G401.6 (cell line): ENCODE measurements at regions not wholly inside any gene's neighbourhood (a gene's known extent, or its start where the extent isn't known, plus 50 kb on each side); places are given as distances from the start of the nearest gene placed in this dataset.
"Not testable (repeated sequence)": the region's sequence is repeated elsewhere in the genome, so short reads cannot be mapped to it uniquely, and the experiment has no call there.

Experiments
- FAIRE-seq: peaks from 2 replicates; lab custom pipeline; 2012; peaks lifted over from hg19 to GRCh38; lab: Jason Lieb, UNC

DNA sequence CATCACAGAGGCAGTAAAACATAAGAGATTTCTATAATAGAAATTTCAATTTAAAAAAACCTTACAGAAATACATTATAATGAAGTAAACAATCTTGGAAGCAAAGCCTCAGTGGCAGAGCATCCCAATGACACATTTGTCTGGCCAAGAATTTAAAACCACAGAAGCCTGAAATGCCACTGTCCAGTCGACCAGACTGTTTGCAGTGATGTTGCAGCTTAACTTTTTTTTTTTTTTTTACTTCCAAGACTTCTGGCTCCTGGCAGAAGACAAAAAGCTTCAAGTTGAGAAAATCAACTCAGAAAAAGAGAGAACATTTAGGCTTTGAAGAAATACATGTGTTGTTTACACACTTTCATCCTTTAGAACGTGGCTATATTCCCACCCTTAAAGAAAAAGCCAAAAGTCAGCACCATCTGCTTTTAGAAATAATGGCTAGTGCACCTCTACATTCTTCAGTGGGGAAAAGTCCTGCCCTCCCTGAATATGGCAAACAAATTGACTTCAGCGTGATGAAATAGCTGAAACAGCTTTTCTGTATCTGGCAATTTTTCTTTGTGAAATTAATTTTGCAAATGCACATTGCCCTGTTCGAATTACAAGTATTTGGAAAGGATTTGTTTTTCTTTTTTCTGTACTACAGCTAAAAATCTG, 205.5 kb upstream of the MON1B start:
- FAIRE-seq: no peak

DNA sequence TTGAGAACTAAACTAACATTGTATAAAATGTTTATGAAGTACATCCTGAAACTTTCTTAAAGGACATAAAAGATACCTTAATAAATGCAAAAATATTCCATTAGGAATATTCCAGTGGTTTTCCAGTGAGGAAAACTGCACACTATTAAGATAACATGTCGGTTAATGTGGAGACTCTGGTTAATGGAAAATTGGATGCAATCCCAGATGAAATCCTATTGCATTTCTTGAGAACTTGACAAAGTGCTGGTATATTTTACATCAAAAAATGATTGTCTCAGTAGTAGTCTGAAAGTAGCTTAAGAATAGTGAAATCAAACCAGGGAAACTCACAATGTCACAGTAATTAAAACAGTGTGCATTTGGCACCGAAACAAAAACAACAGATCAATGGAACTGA, 202.5 kb upstream of the MON1B start:
- no peak for FAIRE-seq

DNA sequence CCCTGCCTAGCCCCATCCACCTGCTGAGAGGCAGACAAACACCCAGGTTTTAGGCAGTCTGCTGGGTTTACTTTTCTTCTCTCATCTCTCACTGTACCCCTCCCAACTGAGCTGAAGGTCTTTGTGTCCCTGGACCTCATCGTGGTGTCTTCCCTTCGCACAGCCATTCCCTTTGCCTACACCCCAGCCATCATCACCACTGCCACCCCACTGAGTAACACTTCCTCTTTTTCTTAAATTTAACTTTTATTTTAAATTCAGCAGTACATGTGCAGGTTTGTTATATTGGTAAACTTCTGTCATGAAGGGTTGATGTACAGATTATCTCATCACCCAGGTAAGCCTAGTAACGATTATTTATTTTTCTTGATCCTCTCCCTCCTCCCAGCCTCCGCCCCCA, 188.3 kb upstream of the MON1B start:
- FAIRE-seq: no peak

GRCh38 chr16:77009453-77009852, 181.5 kb upstream of the MON1B start:
- no peak for FAIRE-seq

DNA sequence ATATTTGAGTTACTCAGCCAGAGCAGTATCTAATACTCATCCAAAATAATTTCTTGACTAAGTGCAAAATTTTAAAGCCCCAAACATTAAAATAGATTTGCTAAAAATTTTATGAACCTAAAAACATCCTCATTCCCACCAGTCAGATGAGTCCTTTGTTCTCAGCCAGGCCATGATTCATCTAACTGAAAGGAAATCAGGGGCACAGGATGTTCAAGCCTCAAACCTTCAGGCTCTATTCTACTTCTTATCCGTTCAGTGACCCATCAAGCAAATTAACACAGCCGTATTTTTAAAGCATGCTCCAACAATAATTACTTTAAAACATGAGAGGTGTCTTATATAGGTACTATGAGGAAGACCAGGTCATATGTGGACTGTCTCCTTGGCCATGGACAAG, 176.5 kb upstream of the MON1B start:
- no peak for FAIRE-seq

DNA sequence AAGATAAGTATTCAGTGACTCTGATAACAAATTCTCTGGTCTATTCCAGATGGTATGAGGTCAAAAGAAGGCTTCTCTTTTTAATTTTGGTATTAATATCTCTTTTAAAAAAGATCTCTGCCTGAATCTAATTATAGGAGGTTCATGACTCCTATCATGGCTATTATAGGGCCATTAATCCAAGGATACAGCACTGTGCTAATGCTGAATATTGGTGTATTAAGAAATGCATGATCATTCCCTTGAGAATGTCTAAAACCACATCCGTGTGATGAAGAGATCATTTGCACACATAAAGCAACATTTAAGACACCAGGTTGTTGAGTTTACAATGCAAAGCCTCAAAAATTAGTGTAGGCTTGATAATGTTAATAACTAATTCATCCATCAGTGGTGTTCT, 160.4 kb upstream of the MON1B start:
- no peak for FAIRE-seq

DNA sequence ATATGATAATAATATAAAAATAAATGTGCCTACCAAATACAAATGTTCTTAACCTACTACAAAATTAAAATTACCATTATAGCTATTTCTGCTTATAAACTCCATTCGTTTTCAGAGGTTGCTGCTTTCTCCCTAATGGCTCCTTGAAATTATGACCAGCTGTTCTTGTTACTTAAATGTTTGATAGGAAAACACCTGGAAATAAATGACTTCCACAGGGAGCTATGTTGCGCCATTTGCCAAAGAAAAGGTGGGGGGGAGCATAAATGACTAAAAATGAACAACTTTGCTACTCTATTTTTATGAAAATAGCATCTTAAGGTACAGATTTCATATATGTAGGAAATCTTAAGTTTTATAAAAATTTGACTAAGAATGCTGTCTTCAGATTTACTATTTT, 157.5 kb upstream of the MON1B start:
- no peak for FAIRE-seq

DNA sequence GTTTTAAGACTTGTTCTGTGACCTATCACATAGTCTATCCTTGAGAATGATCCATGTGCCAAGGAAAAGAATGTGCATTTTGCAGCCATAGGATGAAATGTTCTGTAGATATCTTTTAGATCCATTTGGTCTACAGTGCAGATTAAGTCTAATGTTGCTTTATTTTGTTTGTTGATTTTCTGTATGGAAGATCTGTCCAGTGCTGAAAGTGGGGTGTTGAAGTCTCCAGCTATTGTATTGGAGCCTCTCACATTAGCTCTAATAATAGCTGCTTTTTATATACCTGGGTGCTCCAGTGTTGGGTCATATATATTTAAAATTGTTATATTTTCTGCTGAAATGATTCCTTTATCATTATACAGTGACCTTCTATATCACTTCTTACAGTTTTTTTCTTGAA, 155.6 kb upstream of the MON1B start:
- no peak for FAIRE-seq

DNA sequence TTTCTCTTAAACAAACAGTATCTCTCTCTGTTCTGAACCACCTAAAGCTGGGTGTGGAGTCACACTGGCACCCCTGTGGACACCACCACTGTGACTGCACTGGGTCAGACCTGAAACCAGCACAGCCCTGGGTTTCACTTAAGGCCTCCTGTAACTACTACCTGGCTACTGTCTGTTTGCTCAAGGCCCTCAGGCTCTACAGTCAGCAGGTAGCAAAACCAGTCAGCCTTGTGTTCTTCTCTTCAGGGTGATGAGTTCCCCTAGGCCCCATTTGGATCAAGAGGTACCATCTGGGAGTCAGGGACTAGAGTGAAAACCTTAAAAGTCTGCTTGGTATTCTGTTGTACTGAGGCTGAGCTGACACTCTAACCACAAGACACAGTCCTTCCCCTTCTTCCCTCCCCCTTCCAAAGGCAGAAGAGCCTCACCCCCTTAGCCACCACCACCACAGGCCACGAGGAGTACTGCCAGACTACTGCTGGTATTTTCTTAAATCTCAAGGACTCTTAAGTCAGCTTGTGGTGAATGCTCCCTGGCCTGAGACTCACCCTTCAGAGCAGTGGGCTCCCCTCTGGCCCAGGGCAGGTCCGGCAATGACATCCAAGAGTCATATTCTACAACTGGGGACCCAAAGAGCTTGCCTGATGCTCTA, 153.2 kb upstream of the MON1B start:
- no peak for FAIRE-seq

GRCh38 chr16:77041468-77041867, 149.5 kb upstream of the MON1B start:
- FAIRE-seq: no peak

- FAIRE-seq: no peak
Observed at GRCh38 chr16:77043076-77043475, 147.9 kb upstream of the MON1B start.

DNA sequence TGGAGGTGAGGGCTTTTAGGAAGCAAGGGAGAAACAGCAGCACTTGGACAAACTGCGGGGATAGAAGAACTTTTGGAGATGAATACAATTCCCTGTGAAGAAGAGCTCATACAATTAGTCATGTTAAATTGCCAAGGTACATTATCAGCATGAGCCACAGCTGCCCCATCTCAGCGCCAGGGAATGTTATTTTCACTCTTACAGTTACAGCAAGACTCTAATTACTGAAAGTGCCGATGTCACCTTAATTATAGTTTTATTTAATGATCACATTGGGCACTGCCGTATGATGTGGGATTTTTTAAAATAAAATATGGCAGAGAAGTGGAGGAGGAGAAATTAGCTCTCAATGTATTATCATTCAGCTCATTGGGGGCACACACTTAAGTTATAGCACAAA, 144.8 kb upstream of the MON1B start:
- no peak for FAIRE-seq

GRCh38 chr16:77048085-77048484, 142.9 kb upstream of the MON1B start:
- no peak for FAIRE-seq

DNA sequence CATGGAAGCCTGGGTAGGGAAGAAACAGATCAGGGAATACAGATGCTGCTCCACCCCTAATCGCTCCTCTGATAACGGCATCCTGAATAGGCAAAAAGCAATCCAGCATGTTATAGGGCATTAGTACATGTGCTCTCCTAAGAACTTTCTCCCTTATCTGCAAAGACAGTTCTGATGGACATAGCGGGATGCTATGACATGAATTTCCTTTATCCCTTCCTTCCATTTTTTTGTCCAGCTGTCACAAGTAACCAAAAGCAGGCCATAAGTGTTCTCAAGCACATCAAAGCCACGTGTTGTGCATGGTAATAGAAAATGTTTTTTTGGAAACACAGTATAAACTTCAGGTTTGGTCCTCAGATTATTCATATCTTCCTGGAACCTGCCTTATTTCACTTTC, 141.4 kb upstream of the MON1B start:
- FAIRE-seq: no peak

DNA sequence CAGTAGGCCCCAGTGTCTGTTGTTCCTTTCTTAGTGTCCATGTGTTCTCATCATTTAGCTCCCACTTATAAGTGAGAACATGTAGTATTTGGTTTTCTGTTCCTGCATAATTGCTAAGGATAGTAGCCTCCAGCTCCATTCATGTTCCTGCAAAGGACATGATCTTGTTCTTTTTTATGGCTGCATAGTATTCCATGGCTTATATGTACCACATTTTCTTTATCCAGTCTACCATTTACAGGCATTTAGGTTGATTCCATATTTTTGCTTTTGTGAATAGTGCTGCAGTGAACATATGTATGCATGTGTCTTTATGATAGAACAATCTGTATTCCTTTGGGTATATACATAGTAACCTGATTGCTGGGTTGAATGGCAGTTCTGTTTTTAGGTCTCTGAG, 134.4 kb upstream of the MON1B start:
- FAIRE-seq: not testable (repeated sequence)

DNA sequence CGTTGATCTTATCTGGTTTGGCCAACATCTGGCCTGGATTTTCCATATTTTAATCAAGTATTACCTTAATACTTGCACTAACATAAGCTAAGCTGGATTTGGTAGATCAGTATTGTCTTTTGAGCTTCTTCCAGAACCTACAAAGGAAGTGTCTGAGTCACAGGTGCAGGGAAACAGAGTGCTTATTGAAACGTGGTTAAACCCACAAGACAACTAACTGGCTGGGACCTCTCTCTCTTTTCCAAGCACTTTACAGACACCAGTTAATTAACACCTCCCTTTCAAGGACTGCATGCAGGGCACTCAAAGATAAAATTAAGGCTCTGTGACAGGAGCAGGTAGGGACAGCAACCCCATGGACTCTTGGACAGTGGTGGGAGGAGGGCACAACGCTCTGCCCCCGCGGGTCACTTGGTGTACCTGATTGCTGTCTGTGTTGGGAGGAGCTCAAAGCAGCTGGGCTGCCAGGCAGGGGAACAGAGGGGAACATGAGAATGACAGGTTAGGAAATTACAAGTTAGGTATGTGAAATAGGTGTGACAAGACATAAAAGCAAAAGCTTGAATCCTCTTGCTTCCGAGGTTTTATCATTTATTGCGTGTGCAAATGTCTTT, 133.7 kb upstream of the MON1B start:
- FAIRE-seq: no peak

GRCh38 chr16:77059446-77059845, 131.5 kb upstream of the MON1B start:
- FAIRE-seq: no peak

DNA sequence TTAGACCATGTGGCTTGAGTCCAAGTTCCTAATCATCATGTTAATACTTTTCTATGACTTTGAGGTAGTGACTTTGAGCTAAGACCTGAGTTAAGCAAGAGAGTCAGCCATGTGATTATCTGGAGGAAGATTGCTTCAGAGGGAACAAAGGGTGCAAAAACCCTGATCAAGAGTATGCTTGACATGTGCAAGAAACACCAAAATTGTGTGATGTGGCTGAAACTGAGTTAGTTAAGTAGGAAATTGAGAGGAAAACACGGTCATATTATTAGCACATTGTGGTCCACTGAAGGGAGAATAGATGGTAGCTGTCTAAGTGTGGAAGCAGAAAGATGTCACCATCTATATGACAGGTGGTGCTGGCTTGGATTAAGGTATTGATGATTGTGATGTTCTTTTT, 130.4 kb upstream of the MON1B start:
- FAIRE-seq: no peak

- FAIRE-seq: no peak
Observed at GRCh38 chr16:77062878-77063675, 127.9 kb upstream of the MON1B start.

GRCh38 chr16:77063676-77064016, 127.3 kb upstream of the MON1B start:
- FAIRE-seq: no peak

GRCh38 chr16:77064037-77064436, 127.0 kb upstream of the MON1B start:
- FAIRE-seq: no peak

DNA sequence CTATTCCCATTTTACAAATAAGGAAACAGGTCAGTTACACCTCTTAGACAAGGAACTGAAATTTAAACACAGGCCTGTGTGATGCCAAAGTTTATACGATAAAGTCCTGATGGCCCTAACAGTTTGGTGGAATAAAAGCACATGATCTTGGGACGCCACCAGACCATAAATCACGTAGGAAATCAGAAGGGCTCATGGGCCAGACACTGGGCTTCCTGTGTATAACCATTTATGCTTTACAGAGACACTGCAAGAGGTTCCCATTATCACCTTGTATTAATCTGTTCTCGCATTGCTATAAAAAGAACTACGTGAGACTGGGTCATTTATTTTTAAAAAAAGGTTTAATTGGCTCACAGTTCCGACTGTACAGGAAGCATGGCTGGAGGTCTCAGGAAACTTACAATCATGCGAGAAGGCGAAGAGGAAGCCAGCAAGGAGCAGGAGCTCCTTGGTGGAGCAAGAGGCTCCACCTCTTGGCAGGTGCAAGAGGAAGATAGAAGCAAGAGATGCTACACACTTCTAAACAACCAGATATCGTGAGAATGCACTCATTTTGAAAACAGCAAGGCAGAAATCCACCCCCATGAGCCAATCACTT, 124.0 kb upstream of the MON1B start:
- no peak for FAIRE-seq

- FAIRE-seq: no peak
Observed at GRCh38 chr16:77067900-77068299, 123.1 kb upstream of the MON1B start.
